ENCODE measurements at regions not wholly inside any gene's neighbourhood (a gene's known extent, or its start where the extent isn't known, plus 50 kb on each side); places are given as distances from the start of the nearest gene placed in this dataset.

GRCh38 chr18:34153711-34154110, 71.0 kb downstream of the NOL4 start:
- TF ChIP-seq, protein P1, sequence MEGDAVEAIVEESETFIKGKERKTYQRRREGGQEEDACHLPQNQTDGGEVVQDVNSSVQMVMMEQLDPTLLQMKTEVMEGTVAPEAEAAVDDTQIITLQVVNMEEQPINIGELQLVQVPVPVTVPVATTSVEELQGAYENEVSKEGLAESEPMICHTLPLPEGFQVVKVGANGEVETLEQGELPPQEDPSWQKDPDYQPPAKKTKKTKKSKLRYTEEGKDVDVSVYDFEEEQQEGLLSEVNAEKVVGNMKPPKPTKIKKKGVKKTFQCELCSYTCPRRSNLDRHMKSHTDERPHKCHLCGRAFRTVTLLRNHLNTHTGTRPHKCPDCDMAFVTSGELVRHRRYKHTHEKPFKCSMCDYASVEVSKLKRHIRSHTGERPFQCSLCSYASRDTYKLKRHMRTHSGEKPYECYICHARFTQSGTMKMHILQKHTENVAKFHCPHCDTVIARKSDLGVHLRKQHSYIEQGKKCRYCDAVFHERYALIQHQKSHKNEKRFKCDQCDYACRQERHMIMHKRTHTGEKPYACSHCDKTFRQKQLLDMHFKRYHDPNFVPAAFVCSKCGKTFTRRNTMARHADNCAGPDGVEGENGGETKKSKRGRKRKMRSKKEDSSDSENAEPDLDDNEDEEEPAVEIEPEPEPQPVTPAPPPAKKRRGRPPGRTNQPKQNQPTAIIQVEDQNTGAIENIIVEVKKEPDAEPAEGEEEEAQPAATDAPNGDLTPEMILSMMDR (IDR thresholded peaks at IDR 0.05), result no peak
- no peak for TF ChIP-seq ZFX (IDR thresholded peaks at IDR 0.05; ENCODE audit: borderline replicate concordance)
